HG03064 (cell line): ENCODE measurements at regions not wholly inside any gene's neighbourhood (a gene's known extent, or its start where the extent isn't known, plus 50 kb on each side); places are given as distances from the start of the nearest gene placed in this dataset.
"Not testable (repeated sequence)": the region's sequence is repeated elsewhere in the genome, so short reads cannot be mapped to it uniquely, and the experiment has no call there.

Source experiments
- ATAC-seq: cut with Tn5 transposase; IDR thresholded peaks from one replicate; pipeline ENCODE4 v1.9.1; 2021; ENCODE audit warnings: low read depth; ENCODE audit not compliant: unreplicated experiment

- not testable (repeated sequence) for ATAC-seq
Observed at GRCh38 chr2:89855752-89856151, 1164.3 kb downstream of the RPIA start.

- ATAC-seq: not testable (repeated sequence)
Observed at GRCh38 chr2:89856305-89856704, 1164.8 kb downstream of the RPIA start.

GRCh38 chr2:89862164-89862563 is 1170.7 kb downstream of the RPIA start:
- ATAC-seq: not testable (repeated sequence)

GRCh38 chr2:89863209-89863608 is 1171.7 kb downstream of the RPIA start:
- ATAC-seq: not testable (repeated sequence)

- ATAC-seq: not testable (repeated sequence)
Observed at GRCh38 chr2:89874810-89875595, 1183.5 kb downstream of the RPIA start.

- not testable (repeated sequence) for ATAC-seq
Observed at GRCh38 chr2:89876445-89876844, 1185.0 kb downstream of the RPIA start.

- not testable (repeated sequence) for ATAC-seq
Observed at GRCh38 chr2:89876878-89877277, 1185.4 kb downstream of the RPIA start.

- ATAC-seq: not testable (repeated sequence)
Observed at GRCh38 chr2:89882880-89883279, 1191.4 kb downstream of the RPIA start.

GRCh38 chr2:89883624-89884023 is 1192.2 kb downstream of the RPIA start:
- not testable (repeated sequence) for ATAC-seq

GRCh38 chr2:89885071-89885470 is 1193.6 kb downstream of the RPIA start:
- ATAC-seq: not testable (repeated sequence)

- not testable (repeated sequence) for ATAC-seq
Observed at GRCh38 chr2:89888693-89889092, 1197.2 kb downstream of the RPIA start.

- not testable (repeated sequence) for ATAC-seq
Observed at GRCh38 chr2:89890185-89890773, 1198.8 kb downstream of the RPIA start.

GRCh38 chr2:89894988-89895387 is 1203.5 kb downstream of the RPIA start:
- ATAC-seq: not testable (repeated sequence)

- ATAC-seq: not testable (repeated sequence)
Observed at GRCh38 chr2:89895629-89896028, 1204.2 kb downstream of the RPIA start.

GRCh38 chr2:89927018-89927417 is 1235.5 kb downstream of the RPIA start:
- ATAC-seq: not testable (repeated sequence)

GRCh38 chr2:89935436-89935835 is 1244.0 kb downstream of the RPIA start:
- ATAC-seq: not testable (repeated sequence)

GRCh38 chr2:89936011-89936410 is 1244.5 kb downstream of the RPIA start:
- ATAC-seq: not testable (repeated sequence)

GRCh38 chr2:89936559-89936958 is 1245.1 kb downstream of the RPIA start:
- ATAC-seq: not testable (repeated sequence)

- ATAC-seq: peak; percentile 98
Observed at GRCh38 chr2:89938756-89939155, 1247.3 kb downstream of the RPIA start.

GRCh38 chr2:89944267-89944666 is 1252.8 kb downstream of the RPIA start:
- not testable (repeated sequence) for ATAC-seq

- ATAC-seq: not testable (repeated sequence)
Observed at GRCh38 chr2:89945004-89945616, 1253.6 kb downstream of the RPIA start.
